Aorta (tissue), 5 donors: ENCODE measurements at regions not wholly inside any gene's neighbourhood (a gene's known extent, or its start where the extent isn't known, plus 50 kb on each side); places are given as distances from the start of the nearest gene placed in this dataset.

Experiments
- ATAC-seq: fragments of 200-7000 bp; cut with Tn5 transposase; one replicate; pipeline ENCODE4 v1.9.1; 2022; ENCODE audit warnings: moderate library complexity; ENCODE audit not compliant: low FRiP score
- DNase-seq, 2 donors: peaks; one replicate each; pipeline ENCODE4 v3.0.0-alpha.2; 2020
- H3K27ac ChIP-seq, 2 donors: one replicate each; pipeline ENCODE4 v1.5.1; 2013; ENCODE audit warnings: low read length in 2 of 2, mild to moderate bottlenecking in 2 of 2, moderate library complexity in 2 of 2, control low read depth in 1 of 2, inconsistent platforms in 1 of 2, low read depth in 1 of 2
- H3K27me3 ChIP-seq, 2 donors: one replicate each; pipeline ENCODE4 v1.6.1; 2013; ENCODE audit warnings: control low read depth in 1 of 2, low read length in 1 of 2, mild to moderate bottlenecking in 1 of 2, moderate library complexity in 1 of 2; ENCODE audit not compliant: insufficient read depth in 2 of 2, control insufficient read depth in 1 of 2
- H3K36me3 ChIP-seq, 2 donors: one replicate each; pipeline ENCODE4 v1.6.1; 2013; ENCODE audit warnings: control low read depth in 1 of 2, low read length in 1 of 2, mild to moderate bottlenecking in 1 of 2; ENCODE audit not compliant: insufficient read depth in 2 of 2, control insufficient read depth in 1 of 2
- H3K4me1 ChIP-seq, 2 donors: one replicate each; pipeline ENCODE4 v1.6.1; 2013; ENCODE audit warnings: low read length in 2 of 2, control low read depth in 1 of 2, mild to moderate bottlenecking in 1 of 2, moderate library complexity in 1 of 2; ENCODE audit not compliant: insufficient read depth in 2 of 2, control insufficient read depth in 1 of 2
- H3K4me3 ChIP-seq, 2 donors: one replicate each; pipeline ENCODE4 v1.5.1; 2013; ENCODE audit warnings: low read length in 2 of 2, control low read depth in 1 of 2, mild to moderate bottlenecking in 1 of 2
- H3K9me3 ChIP-seq: one replicate; pipeline ENCODE4 v1.6.1; 2013; ENCODE audit warnings: mild to moderate bottlenecking, low read length; ENCODE audit not compliant: control insufficient read depth
- WGBS, 2 donors: extraction: QIAGEN DNeasy Blood & Tissue Kit; methylation state at CpG; one replicate each; pipeline ENCODE4 v1.1.7; 2013; 5-methylcytosine and 5-hydroxymethylcytosine counted together
- intact Hi-C, 2 donors: fragments of 100-400 bp; cut with DNase I; formaldehyde crosslinking; loops; one replicate each; pipeline versions ENCODE4 v1.14.2 to v1.15.0; 2022
- donor health status: healthy with polysubstance abuse.
- donor health status: Bipolar disorder and iron deficiency.
- donor health status: DM: no; HTN: no; CAD: no.
- donor health status: DM: no; HTN: no; CAD: no.
- donor health status: DM: yes; HTN: yes; CAD: no.

DNA sequence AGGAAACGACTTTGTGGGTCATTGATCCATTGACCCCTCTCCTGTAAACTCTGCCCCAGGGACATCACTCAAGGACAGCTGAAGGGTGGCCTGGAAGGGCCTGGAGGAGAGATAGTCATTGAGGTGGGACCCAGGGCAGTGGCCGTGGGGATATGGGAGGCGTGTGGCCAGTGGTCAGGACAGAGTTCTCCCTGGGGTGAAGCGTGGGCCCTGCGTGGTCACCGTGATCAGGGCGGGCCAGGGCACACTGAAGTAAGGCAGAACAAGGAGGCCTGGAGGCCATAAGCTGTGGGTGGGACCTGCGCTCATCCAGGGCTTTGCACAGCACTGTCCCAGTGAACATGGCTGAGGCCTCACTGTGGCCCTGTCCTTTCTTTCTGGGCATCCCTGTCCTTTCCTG is 177.9 kb downstream of the ZNF248 start:
- whole genome bisulfite sequencing, 2 donors: 89% methylated on average over 8 of the region's 8 CpGs
- DNase-seq (no peak), ATAC-seq (peak; percentile 3)

DNA sequence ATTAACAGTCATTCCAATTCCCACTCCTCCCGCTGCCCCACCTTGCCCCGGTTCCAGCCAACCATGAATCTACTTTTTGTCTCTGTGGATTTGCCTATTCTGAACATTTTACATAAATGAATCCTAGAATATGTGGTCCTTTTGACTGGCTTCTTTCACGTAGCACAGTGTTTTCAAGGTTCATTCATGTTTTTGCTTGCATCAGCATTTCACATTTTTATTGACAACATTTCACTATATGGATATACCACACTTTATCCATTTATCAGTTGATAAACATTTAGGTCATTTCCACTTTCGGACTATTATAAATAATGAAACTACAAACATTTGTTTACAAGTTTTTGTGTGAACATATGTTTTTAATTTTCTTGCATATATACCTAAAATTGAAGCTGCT is 182.0 kb downstream of the ZNF248 start:
- H3K27ac ChIP-seq: no peak overlapping the region
- intact Hi-C loops: no loop called here

More for the DNA sequence above, 177.9 kb downstream of the ZNF248 start:
- Histone ChIP-seq H3K27me3 (no peaks in the 10 kb centered on the region), H3K9me3 (no peaks in the 10 kb centered on the region), H3K4me3 (no peak overlapping the region), H3K27ac (no peak overlapping the region), H3K4me1 (no peaks in the 10 kb centered on the region), H3K36me3 (no peaks in the 10 kb centered on the region)
- intact Hi-C loops: no loop called here

DNA sequence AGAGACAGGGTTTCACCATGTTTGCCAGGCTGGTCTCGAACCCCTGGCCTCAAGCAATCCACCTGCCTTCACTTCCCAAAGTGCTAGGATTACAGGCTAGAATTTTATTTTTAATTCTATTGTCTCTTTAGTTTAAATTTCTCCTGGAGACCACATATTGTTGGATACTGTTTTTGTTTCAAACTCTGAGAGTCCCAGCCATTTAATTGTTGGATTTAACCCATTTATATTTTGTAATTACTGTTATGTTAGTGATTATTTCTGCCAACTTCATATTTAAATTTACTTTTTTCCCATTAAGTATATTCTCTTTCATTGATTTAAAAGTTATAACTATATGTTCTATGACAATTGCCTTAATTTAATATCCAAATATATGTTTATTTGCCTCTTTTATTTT is 185.6 kb downstream of the ZNF248 start:
- DNase-seq (no peak), ATAC-seq (no peak)
- intact Hi-C loops: no loop called here
- Histone ChIP-seq H3K9me3 (no peaks in the 10 kb centered on the region), H3K27me3 (no peaks in the 10 kb centered on the region), H3K4me1 (no peaks in the 10 kb centered on the region), H3K4me3 (no peak overlapping the region), H3K36me3 (no peaks in the 10 kb centered on the region), H3K27ac (no peak overlapping the region)
- WGBS, 2 donors: 28 to 29% methylated on average over 1 of the region's 1 CpG

More for the DNA sequence above, 182.0 kb downstream of the ZNF248 start:
- H3K36me3 ChIP-seq: no peaks in the 10 kb centered on the region
- 70 to 75% methylated on average over 4 of the region's 4 CpGs for WGBS, 2 donors
- DNase-seq (no peak), ATAC-seq (no peak)
- H3K9me3 ChIP-seq: no peaks in the 10 kb centered on the region
- no peak overlapping the region for H3K4me3 ChIP-seq
- H3K4me1 ChIP-seq: no peaks in the 10 kb centered on the region
- H3K27me3 ChIP-seq: no peaks in the 10 kb centered on the region

DNA sequence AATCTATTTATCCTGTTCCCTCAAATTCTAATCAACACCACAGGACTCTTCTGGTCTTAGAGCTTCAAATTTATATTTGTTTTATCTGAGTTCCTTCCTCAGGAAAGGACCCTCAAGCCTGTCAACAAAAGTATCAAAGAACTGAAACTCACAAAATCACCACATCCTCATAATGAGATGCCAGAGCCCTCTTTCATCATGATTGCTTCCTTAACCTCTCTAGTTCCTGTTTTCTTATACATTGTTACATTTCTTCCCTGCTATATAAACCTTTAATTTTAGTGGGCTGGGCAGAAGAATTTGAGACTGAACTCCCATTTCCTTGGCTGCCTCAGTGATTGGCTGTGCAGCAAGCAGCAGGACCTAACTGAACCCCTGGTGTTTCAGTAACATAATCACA is 189.7 kb downstream of the ZNF248 start:
- H3K4me1 ChIP-seq: no peaks in the 10 kb centered on the region
- no peak overlapping the region for H3K27ac ChIP-seq
- H3K27me3 ChIP-seq: no peaks in the 10 kb centered on the region
- intact Hi-C loops: no loop called here
- H3K36me3 ChIP-seq: no peaks in the 10 kb centered on the region
- no peak overlapping the region for H3K4me3 ChIP-seq
- H3K9me3 ChIP-seq: no peaks in the 10 kb centered on the region
- DNase-seq (no peak), ATAC-seq (no peak)

DNA sequence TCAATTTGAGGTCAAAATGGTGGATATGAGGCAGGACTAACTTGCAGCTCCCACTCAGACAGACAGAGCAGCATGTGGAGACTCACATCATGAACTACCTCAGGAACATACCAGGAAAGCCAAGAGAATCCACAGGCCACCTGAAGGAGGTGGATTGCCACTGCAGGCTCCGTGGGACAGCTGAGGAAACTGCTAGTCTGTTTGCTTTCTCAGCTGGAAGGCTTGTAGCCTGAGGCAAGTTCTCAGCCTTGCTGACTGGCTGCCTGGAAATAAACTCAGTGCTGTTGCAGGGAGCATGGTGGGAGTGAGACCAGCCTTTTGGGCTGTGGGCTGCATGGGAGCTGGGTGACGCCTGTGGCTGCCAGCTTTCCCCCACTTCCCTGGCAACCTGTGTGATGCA is 202.9 kb downstream of the ZNF248 start:
- Histone ChIP-seq H3K4me1 (no peaks in the 10 kb centered on the region), H3K9me3 (peaks cover 7% of the 10 kb centered on the region), H3K36me3 (no peaks in the 10 kb centered on the region), H3K4me3 (no peak overlapping the region), H3K27ac (no peak overlapping the region), H3K27me3 (peaks cover 0 to 1% of the 10 kb centered on the region in 2 donors)
- WGBS, 2 donors: 71 to 79% methylated on average over 2 of the region's 2 CpGs
- no peak for ATAC-seq
- DNase-seq: no peak
- intact Hi-C loops: no loop called here

DNA sequence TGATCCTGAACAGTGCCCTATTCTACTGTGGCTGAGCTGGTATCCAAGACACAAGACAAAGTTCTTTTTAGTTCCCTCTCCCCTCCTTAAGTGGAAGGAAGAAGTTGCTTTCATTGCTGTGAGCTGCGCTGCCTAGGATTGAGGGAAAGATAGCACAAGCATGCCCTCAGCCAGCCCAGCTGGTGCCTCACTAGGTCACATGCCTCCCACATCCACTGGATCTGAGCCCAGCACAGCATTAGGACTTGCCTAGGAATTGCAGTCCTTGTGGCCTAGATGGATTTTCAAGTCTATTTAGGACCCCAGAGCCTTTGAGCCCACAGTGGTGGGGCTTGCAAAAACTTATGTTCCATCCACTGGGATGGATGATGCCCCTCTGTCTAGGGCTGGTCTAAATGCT is 214.2 kb downstream of the ZNF248 start:
- no peak overlapping the region for H3K27ac ChIP-seq
- intact Hi-C loops: no loop called here
- DNase-seq (no peak), ATAC-seq (no peak)
- no peaks in the 10 kb centered on the region for H3K36me3 ChIP-seq
- no peaks in the 10 kb centered on the region for H3K27me3 ChIP-seq
- no peak overlapping the region for H3K4me3 ChIP-seq
- no peaks in the 10 kb centered on the region for H3K9me3 ChIP-seq
- H3K4me1 ChIP-seq: no peaks in the 10 kb centered on the region
- 56 to 76% methylated on average over 1 of the region's 1 CpG for WGBS, 2 donors

DNA sequence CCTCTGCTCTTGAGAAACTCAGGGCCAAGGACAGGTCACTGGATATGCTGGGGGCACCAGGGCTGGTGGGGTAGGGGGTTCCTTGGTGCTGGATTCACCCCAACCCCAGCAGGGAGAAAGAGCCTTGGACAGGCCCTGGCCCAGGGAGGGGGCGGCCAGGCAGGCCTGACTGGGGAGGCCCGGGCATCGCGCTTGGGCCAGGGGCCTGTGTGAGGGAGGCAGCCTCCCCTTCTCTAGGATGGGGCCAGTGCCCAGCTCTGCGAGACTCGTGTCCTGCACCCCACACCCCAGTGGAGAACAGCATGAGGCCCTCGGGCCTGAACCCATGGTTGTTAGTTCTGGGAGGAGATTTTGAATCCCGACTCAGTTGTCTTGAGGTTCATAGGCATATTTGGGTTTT is 217.1 kb downstream of the ZNF248 start:
- no peaks in the 10 kb centered on the region for H3K9me3 ChIP-seq
- H3K27me3 ChIP-seq: no peaks in the 10 kb centered on the region
- WGBS, 2 donors: 84 to 86% methylated on average over 8 of the region's 8 CpGs
- no peak overlapping the region for H3K27ac ChIP-seq
- H3K36me3 ChIP-seq: no peaks in the 10 kb centered on the region
- ATAC-seq (no peak), DNase-seq (peak in 1 of 2 donors; percentile 56)
- no peak overlapping the region for H3K4me3 ChIP-seq
- H3K4me1 ChIP-seq: no peaks in the 10 kb centered on the region
- intact Hi-C loops: no loop called here

DNA sequence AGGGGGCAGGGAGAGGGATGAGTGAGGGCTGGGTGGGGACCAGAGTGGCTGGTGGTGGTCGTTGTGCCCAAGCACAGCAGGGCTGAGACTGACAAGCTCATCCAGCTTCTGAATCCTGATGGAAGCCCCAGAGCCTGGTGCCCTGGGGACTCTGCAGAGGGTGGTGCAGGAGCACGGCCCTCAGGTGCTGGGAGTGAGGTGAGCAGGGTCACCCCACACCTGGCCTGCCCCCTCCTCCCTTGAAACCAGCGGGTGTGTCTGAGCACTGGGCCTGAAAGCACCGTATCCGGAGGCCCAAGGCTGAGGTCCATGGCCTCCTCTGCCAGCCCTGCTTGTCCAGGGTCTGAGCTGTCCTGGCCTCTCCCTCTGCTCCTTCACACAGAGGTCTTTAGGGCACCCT is 218.2 kb downstream of the ZNF248 start:
- WGBS, 2 donors: 73 to 76% methylated on average over 5 of the region's 5 CpGs
- Histone ChIP-seq H3K9me3 (peaks cover 2% of the 10 kb centered on the region), H3K4me3 (no peak overlapping the region), H3K4me1 (no peaks in the 10 kb centered on the region), H3K27ac (no peak overlapping the region), H3K27me3 (no peaks in the 10 kb centered on the region), H3K36me3 (no peaks in the 10 kb centered on the region)
- DNase-seq: peak in 1 of 2 donors; percentile 57
- intact Hi-C loops: no loop called here
- ATAC-seq: peak; percentile 40

DNA sequence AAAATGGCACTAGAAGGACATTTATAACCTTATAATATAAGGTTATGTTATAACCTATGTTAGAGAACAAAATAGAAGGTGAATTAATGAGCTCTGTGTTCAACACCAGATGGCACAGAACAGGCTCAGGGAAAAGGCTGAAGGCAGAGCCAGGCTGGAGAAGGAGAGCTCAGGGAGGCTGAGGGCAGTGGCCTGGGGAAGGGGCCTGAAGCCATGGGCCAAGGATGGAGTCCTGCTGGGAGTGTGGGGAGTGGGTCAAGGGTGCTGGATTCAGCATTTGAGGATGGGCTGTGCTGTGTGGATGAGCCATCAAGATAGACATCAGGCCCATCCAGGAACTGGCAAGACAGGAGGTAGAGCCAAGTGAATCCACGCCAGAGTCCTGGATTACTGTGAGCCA is 218.8 kb downstream of the ZNF248 start:
- intact Hi-C loops: no loop called here
- DNase-seq: no peak

More for the DNA sequence above, 218.8 kb downstream of the ZNF248 start:
- WGBS, 2 donors: 62 to 64% methylated on average over 1 of the region's 1 CpG
- H3K9me3 ChIP-seq: peaks cover 2% of the 10 kb centered on the region
- H3K27ac ChIP-seq: no peak overlapping the region
- H3K4me3 ChIP-seq: no peak overlapping the region
- H3K27me3 ChIP-seq: no peaks in the 10 kb centered on the region
- no peaks in the 10 kb centered on the region for H3K36me3 ChIP-seq
- no peak for ATAC-seq
- no peaks in the 10 kb centered on the region for H3K4me1 ChIP-seq
